ENCODE measurements at regions not wholly inside any gene's neighbourhood (a gene's known extent, or its start where the extent isn't known, plus 50 kb on each side); places are given as distances from the start of the nearest gene placed in this dataset.

DNA sequence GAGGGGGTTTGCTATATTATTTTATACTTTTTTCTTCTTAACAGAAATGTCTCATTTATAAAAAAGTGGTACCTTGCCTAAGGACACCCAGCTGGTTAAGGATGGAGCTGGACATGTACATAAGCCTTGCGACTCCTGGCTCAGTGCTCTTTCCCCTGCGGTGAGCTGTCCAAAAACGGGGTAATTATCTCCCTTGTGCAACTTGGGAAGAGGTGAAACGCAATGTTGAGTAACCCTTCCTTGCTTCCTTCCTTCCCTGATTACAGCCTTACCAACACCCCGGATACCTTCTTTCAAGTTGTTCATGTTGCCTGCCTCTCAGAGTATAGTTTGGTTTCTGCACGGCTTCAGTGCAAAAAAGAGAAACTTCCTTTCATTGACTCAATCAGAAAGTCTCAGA lies 94.1 kb upstream of the XYLT1 start:
- TF ChIP-seq EZH2 (optimal IDR thresholded peaks at IDR 0.05; ENCODE audit: low read depth, low read length) (no peak), EZH2phosphoT487 (IDR thresholded peaks at IDR 0.05; ENCODE audit: low read length) (no peak)
- TF ChIP-seq, protein P1, sequence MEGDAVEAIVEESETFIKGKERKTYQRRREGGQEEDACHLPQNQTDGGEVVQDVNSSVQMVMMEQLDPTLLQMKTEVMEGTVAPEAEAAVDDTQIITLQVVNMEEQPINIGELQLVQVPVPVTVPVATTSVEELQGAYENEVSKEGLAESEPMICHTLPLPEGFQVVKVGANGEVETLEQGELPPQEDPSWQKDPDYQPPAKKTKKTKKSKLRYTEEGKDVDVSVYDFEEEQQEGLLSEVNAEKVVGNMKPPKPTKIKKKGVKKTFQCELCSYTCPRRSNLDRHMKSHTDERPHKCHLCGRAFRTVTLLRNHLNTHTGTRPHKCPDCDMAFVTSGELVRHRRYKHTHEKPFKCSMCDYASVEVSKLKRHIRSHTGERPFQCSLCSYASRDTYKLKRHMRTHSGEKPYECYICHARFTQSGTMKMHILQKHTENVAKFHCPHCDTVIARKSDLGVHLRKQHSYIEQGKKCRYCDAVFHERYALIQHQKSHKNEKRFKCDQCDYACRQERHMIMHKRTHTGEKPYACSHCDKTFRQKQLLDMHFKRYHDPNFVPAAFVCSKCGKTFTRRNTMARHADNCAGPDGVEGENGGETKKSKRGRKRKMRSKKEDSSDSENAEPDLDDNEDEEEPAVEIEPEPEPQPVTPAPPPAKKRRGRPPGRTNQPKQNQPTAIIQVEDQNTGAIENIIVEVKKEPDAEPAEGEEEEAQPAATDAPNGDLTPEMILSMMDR (IDR thresholded peaks at IDR 0.05; ENCODE audit: low read length): no peak
- Histone ChIP-seq H3K36me3 (replicated peaks; ENCODE audit: insufficient read depth, low read length) (no peaks in the 10 kb centered on the region), H3K9me2 (replicated peaks; ENCODE audit: insufficient read depth, low read length) (no peaks in the 10 kb centered on the region), H4K20me1 (ENCODE audit: insufficient read depth, low read length) (no peaks in the 10 kb centered on the region), H3F3A (ENCODE audit: insufficient read depth, low read length) (no peaks in the 10 kb centered on the region), H3K79me2 (ENCODE audit: low read length) (no peaks in the 10 kb centered on the region), H2AFZ (ENCODE audit: low read length) (no peak overlapping the region), H3K9ac (ENCODE audit: low read length) (no peak overlapping the region), H3K9me3 (replicated peaks; ENCODE audit: insufficient read depth, low read length) (no peaks in the 10 kb centered on the region), H3K27me3 (replicated peaks; ENCODE audit: insufficient read depth, low read length) (no peaks in the 10 kb centered on the region), H3K27ac (ENCODE audit: low read length) (no peak overlapping the region), H3K4me1 (ENCODE audit: low read length) (no peaks in the 10 kb centered on the region), H3K4me2 (ENCODE audit: low read depth, low read length) (no peak overlapping the region), H3K4me3 (ENCODE audit: low read length) (no peak overlapping the region)
- no peak for DNase-seq

- H3K9ac ChIP-seq (ENCODE audit: low read length): no peak overlapping the region
- no peaks in the 10 kb centered on the region for H3K9me3 ChIP-seq (replicated peaks; ENCODE audit: insufficient read depth, low read length)
- no peaks in the 10 kb centered on the region for H3K36me3 ChIP-seq (replicated peaks; ENCODE audit: insufficient read depth, low read length)
- H3K4me1 ChIP-seq (ENCODE audit: low read length): no peaks in the 10 kb centered on the region
- H3K27me3 ChIP-seq (replicated peaks; ENCODE audit: insufficient read depth, low read length): no peaks in the 10 kb centered on the region
- H4K20me1 ChIP-seq (ENCODE audit: insufficient read depth, low read length): no peaks in the 10 kb centered on the region
- H3K4me3 ChIP-seq (ENCODE audit: low read length): no peak overlapping the region
- H3K9me2 ChIP-seq (replicated peaks; ENCODE audit: insufficient read depth, low read length): no peaks in the 10 kb centered on the region
- H3K27ac ChIP-seq (ENCODE audit: low read length): no peak overlapping the region
- H3F3A ChIP-seq (ENCODE audit: insufficient read depth, low read length): no peaks in the 10 kb centered on the region
- H2AFZ ChIP-seq (ENCODE audit: low read length): no peak overlapping the region
- DNase-seq: no peak
- no peaks in the 10 kb centered on the region for H3K79me2 ChIP-seq (ENCODE audit: low read length)
- no peak for TF ChIP-seq EZH2phosphoT487 (IDR thresholded peaks at IDR 0.05; ENCODE audit: low read length)
- no peak overlapping the region for H3K4me2 ChIP-seq (ENCODE audit: low read depth, low read length)
Observed at GRCh38 chr16:17563323-17564091, 92.7 kb upstream of the XYLT1 start.

DNA sequence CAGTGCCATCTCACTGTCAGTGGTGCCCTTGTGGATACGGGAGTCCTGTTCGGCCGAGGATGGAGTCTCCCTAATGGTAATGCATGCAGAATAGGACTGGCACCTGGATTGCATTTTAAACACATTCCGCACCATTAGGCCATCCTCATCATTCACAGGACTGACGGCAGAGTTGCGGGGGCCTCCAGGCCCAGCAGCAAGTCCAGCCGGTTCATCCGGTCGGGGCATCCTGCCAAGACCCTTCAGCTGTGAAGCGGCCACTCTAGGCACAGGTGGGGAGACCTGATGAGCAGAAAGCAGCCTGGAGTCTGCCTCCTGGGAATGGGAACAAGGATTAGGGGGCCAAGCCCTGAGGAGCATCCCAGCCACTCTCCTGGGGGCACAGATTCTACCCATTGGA lies 90.3 kb upstream of the XYLT1 start:
- Histone ChIP-seq H3K4me2 (ENCODE audit: low read depth, low read length) (no peak overlapping the region), H3K9me3 (replicated peaks; ENCODE audit: insufficient read depth, low read length) (no peaks in the 10 kb centered on the region), H3K27me3 (replicated peaks; ENCODE audit: insufficient read depth, low read length) (no peaks in the 10 kb centered on the region), H3K79me2 (ENCODE audit: low read length) (no peaks in the 10 kb centered on the region), H2AFZ (ENCODE audit: low read length) (no peak overlapping the region), H3K9ac (ENCODE audit: low read length) (no peak overlapping the region), H3K9me2 (replicated peaks; ENCODE audit: insufficient read depth, low read length) (no peaks in the 10 kb centered on the region), H3K4me1 (ENCODE audit: low read length) (no peaks in the 10 kb centered on the region), H3K36me3 (replicated peaks; ENCODE audit: insufficient read depth, low read length) (no peaks in the 10 kb centered on the region), H3K27ac (ENCODE audit: low read length) (no peak overlapping the region), H4K20me1 (ENCODE audit: insufficient read depth, low read length) (no peaks in the 10 kb centered on the region), H3F3A (ENCODE audit: insufficient read depth, low read length) (no peaks in the 10 kb centered on the region), H3K4me3 (ENCODE audit: low read length) (no peak overlapping the region)
- TF ChIP-seq, protein P1 (IDR thresholded peaks at IDR 0.05; ENCODE audit: low read length): no peak
- no peak for TF ChIP-seq EZH2 (optimal IDR thresholded peaks at IDR 0.05; ENCODE audit: low read depth, low read length)
- no peak for TF ChIP-seq EZH2phosphoT487 (IDR thresholded peaks at IDR 0.05; ENCODE audit: low read length)
- DNase-seq: no peak

DNA sequence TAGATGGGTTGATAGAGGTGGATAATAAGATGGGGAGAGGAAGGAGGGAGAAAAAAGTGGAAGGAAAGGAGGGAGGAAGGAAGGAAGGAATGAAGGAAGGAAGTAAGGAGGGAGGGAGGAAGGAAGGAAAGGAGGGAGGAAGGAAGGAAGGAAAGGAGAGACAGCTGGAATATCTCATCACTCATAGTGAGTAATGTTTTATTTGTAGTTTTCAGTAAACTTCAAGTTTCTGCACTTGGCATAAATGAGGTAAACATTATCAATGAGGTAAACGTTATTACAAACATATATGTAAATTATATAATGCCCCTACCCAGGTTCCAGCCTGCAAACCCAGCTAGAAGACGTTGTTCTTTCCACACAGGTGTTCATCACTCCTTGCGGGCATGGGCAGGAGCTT lies 89.8 kb upstream of the XYLT1 start:
- no peaks in the 10 kb centered on the region for H3K4me1 ChIP-seq (ENCODE audit: low read length)
- H3F3A ChIP-seq (ENCODE audit: insufficient read depth, low read length): no peaks in the 10 kb centered on the region
- TF ChIP-seq EZH2 (optimal IDR thresholded peaks at IDR 0.05; ENCODE audit: low read depth, low read length) (no peak), EZH2phosphoT487 (IDR thresholded peaks at IDR 0.05; ENCODE audit: low read length) (no peak)
- TF ChIP-seq, protein P1 (IDR thresholded peaks at IDR 0.05; ENCODE audit: low read length): no peak
- no peak overlapping the region for H3K4me2 ChIP-seq (ENCODE audit: low read depth, low read length)
- H4K20me1 ChIP-seq (ENCODE audit: insufficient read depth, low read length): no peaks in the 10 kb centered on the region
- no peaks in the 10 kb centered on the region for H3K27me3 ChIP-seq (replicated peaks; ENCODE audit: insufficient read depth, low read length)
- H3K36me3 ChIP-seq (replicated peaks; ENCODE audit: insufficient read depth, low read length): no peaks in the 10 kb centered on the region
- H3K9ac ChIP-seq (ENCODE audit: low read length): no peak overlapping the region
- no peak overlapping the region for H2AFZ ChIP-seq (ENCODE audit: low read length)
- H3K9me2 ChIP-seq (replicated peaks; ENCODE audit: insufficient read depth, low read length): no peaks in the 10 kb centered on the region
- H3K79me2 ChIP-seq (ENCODE audit: low read length): no peaks in the 10 kb centered on the region
- H3K27ac ChIP-seq (ENCODE audit: low read length): no peak overlapping the region
- H3K9me3 ChIP-seq (replicated peaks; ENCODE audit: insufficient read depth, low read length): no peaks in the 10 kb centered on the region
- no peak overlapping the region for H3K4me3 ChIP-seq (ENCODE audit: low read length)
- no peak for DNase-seq

Measured in MM.1S (cell line).